ENCODE measurements at regions not wholly inside any gene's neighbourhood (a gene's known extent, or its start where the extent isn't known, plus 50 kb on each side); places are given as distances from the start of the nearest gene placed in this dataset.

DNA sequence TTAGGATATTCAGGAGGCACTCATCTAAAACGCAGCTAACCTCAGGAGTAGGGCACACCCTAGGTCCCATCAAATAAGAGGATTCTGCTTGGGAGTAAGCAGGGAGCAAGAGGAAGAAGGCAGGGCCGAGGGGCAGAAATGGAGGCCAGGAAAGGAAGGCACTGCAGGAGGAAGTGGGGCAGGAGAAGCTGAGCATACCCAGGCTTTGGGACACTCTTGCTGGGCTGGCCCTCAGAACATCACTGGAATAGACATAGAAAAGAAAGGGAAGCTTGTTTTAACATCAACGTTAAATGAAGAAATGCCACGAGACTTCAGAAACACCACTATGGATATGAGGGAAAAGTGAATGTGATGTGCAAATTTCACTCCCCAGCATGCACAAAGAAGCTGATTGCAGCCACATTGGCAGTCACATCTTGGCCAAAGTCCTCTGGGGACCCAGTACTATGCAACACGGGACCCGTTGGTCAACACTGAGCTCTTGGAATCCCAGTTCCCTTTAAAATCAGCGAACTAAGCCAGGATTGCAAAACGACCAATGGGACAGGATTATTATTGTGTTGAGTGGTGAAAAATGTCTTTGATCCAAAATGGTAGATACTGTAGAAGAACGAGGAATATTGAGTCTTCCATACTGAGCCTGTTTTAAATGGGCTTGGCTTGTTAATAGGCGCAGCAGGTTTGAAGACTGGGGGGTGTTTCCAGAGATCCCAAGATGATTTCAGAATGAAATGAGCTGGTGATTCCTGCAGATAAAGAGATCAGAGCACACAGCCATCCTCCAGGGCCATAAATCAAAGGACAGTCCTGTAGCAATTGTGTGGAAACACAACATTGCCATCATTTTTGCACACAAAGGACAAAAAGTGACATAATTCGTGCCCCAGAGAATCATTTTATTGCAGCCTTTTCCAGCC is 152.4 kb downstream of the TOMM20 start:
- FAIRE-seq (no peak), DNase-seq (ENCODE audit: insufficient read length, low spot score) (no peak)

DNA sequence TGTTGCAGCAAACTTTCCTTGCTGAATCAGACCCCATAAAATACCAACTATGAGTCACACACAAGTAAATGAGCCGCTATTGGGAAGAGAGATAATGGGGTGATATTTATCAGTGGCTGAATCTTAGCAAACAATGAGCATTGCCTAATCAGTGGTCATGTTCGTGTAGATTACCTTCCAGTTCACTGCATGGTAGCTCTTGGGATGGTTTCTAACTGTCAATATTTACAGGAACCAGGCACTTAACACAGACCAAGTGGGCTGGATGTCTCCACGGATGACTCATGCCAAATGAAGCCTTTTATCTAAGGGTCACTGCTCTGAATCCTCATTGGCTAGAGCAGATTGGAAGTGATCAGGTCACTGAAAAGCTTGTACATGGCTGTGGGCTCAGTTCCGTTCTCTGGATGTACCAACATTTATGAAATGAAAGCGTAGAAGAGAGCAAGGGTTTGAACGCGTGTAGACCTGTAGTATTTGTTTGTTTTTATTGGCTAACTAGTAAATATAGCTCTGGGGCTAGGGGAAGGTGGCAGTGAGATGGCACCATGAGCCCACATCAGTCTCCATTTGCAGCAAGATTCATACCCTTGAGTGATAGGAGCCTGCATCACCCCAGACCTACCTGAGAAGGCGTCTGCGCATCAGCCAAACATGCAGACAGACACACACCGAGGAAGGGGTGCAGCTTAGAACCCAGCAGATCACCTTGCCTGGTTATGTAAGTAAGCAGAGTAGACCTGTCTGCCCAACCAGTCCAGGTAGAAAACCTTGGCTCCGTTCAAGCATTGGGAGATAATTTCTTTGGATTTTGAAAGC is 153.3 kb downstream of the TOMM20 start:
- no peak for DNase-seq (ENCODE audit: insufficient read length, low spot score)
- FAIRE-seq: no peak

DNA sequence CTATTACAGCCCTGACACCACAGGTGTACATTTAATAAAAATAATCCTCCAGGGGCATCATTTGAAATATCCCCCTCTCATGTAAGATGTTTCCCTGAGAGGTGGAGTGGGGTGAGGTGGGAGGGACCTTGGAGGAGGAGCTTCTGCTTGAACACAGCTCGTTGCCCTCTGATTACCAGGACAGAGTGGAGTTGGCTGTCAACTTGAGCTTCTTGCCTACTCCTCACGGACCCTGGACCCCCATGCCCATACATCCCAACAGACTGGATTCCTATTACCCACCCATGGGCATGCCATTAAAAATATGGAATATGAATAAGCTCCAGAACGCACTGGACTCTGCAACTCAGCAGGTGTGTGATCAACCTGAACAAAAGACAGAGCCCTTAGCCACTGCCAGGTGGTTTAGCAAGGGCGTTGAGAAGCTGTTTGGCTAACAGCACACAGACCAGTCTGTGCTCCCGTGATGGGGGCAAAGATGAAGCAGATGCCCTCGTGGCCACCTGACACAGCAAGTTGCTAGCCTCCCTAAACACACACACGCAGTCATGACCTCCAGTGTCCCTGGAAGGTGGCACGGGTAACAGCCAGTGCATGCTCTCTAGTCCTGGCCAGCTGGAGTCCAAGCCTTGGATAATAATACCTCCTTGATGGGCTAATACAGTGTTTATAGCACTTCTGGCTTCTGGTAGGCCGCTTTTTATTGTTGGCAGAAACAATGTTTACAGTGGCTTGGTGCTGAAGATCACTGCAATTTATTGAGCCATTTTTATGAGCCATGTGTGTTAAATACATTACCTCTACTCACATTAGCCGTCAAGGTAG is 155.0 kb downstream of the TOMM20 start:
- DNase-seq (ENCODE audit: insufficient read length, low spot score): no peak
- no peak for FAIRE-seq

DNA sequence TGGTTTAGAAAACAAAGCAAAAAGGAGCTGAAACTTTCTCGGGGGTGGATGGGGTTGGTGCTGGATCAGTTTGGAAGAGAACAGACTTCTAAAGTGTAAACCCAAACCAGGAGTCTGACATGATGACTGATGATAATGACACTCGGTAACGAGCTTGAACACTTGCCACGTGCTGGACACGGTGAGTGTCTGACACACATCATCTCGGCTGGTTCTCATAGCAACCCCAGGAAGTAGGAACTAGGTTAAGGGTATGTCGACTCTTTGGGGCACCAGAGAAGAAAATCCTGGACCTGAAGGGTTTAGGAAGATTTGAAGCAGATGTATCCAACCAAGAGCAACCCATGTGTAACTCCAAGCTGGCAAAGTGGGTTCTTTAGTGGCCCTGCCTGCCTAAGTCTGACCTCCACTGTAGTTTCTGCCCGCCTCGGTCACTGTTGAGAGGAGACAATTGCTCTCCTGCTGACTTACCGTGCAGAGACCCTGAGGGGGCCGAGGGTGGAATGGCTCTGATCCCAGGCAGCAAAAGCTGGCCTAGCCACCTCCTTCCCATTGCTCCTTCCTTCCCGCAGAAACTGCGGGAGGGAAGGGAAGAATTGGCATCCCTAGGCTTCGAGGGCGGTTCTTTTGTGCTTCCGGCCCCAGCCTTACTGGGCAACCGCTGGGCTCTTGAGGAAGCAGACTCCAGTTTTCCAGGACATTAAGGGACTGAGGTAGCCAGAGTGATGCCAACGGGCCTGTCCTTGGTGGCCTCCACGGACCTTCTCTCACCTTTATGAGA is 156.0 kb downstream of the TOMM20 start:
- FAIRE-seq: peak; percentile 82

DNA sequence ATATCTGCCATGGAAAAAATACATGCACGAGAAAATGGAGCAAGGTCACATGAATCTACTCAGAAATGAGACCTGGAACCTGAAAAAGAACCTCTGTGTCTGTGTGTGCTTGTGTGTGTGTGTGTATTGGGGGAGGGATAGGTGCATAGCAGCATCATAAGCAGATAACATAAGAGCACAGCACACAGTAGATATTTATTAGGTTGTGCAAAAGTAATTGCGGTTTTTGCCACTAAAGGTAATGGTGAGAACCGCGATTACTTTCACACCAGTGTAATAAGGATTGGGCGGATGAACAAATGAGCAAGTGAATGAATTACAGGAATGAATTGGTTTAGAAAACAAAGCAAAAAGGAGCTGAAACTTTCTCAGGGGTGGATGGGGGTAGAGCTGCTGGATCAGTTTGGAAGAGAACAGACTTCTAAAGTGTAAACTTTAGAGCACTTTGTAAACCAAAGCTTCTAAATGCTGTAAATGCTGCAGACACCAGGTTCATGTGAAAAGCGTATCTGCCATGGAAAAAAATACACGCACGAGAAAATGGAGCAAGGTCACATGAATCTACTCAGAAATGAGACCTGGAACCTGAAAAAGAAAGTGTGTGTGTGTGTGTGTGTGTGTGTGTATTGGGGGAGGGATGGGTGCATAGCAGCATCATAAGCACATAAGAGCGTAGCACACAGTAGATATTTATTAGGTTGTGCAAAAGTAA is 156.9 kb downstream of the TOMM20 start:
- FAIRE-seq: peak; percentile 47
- no peak for DNase-seq (ENCODE audit: insufficient read length, low spot score)

More for the DNA sequence above, 156.0 kb downstream of the TOMM20 start:
- DNase-seq (ENCODE audit: insufficient read length, low spot score): no peak

DNA sequence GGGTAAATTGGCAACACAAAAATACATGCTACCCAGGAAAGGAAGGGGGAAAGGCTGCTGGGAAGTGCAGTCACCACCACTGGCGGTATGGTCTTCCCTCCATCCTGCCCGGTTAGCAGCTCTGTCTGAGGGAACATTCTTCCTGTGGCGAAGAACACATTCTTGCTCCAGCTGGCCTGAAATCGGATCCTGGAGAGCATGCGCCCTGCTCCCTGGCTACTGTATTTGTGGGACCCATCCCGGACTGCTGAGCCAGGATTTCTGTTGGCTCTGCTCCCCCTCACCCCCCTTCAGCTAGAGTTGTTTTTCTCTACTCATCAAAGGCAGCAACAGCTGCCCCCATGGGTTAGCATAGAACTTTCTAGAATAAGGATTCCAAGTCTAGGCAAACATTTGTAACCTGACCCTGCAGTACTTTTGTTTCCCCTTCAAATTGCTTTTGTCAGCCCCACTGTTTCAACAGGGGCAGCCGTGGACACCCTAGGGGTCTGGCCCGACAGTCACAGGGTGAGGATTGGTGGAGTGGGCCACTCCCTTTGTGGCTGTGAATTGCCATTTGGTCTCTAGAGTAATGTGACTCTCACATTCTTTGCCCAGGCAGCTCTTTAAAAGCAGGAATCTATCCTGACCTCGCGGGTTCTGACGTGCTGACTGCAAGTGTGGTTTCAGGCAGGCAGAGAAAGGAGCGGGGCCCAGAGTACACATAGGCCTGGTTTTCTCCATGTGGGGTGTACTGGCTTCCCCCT is 157.7 kb downstream of the TOMM20 start:
- FAIRE-seq: no peak

DNA sequence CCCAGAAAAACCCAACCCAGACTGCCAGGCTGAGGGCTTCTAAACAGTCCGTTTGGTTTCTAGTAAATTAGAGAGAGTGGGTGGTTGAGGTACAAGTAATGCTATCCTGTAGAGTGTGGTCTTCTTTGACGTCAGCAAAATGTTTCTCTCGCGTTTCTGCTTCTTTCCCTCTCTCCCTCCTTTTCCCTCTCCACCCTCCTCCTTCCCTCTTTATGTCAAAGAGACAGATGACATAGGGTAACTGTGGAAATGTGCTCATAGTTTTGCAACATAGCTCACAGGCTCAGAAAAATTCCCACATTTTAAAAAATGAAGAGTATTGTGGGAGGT is 158.3 kb downstream of the TOMM20 start:
- FAIRE-seq: no peak
- no peak for DNase-seq (ENCODE audit: insufficient read length, low spot score)

More for the DNA sequence above, 157.7 kb downstream of the TOMM20 start:
- no peak for DNase-seq (ENCODE audit: insufficient read length, low spot score)

DNA sequence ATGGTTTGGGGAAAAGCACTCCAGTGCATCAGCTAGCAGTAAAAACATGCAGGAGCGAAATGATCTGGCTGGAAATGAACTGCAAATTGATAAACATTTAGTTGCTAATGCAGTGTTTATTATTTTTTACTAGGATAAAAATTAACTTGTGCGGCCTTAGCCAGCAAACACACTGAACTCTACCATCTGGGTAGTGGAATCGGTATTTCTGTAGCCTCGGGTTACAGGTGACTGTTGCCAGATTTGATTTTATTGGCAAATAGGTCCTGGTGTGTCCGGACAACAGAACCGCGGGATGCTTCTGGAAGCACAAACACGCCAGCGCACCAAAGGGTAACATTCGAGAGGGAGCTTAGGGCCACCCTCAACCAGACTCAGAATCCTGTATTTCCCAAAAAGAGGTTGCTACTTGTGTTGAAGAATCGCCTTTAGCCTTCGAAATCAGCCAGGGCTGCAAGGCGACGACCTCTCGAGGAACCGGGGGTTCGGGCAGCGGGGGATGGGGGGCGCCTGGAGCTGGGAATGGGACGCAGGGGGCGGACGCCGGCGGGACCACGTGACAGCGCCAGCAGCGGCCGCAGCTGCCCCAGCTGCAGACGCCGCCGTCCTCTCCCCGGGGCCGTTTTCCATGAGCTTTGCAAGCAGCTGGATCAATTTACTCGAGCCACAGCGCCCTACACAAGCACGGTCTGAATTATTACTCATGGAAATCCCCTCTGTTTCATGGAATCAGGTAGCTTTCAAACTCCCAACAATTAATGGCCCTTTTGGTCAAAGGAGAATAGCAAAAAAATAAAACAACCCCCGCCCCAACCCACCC is 158.8 kb downstream of the TOMM20 start:
- DNase-seq (ENCODE audit: insufficient read length, low spot score) (no peak), FAIRE-seq (no peak)

DNA sequence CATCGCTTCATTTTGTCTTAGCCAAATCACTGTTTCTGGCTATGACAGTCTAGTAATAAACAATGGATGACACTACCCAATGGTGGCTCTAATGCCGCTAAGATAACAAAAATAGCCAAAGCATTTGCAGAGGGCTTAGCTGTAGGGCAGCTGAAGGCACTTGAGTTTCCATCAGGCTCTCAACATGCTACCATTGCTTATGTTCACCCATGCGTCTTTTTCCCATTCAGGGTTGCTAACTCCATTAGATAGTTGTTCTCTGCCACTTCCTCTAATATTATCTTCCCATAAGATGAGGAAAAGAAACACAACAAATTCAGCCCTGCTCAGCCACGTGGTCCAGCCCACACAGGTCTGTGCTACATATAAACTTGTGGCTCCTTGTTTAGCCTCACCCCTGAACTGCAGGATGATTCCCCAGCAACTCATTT is 159.6 kb downstream of the TOMM20 start:
- FAIRE-seq (no peak), DNase-seq (ENCODE audit: insufficient read length, low spot score) (no peak)

DNA sequence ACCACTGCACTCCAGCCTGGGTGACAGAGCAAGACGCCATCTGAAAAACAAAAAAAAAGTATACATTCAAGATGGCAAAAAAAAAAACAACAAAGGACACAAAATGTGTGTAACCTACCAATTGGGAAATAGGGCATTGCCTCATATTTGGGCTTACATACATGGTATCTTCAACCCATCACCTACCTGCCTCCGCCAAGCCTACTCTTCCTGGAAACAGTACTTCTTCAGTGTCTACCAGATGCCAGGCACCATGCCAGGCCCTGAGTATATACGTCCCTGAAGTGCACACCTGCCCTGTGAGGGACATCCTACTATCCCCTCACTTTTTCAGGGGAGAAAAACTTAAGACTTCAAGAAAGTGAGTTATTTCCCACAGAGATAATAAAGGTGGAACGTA is 160.2 kb downstream of the TOMM20 start:
- DNase-seq (ENCODE audit: insufficient read length, low spot score) (no peak), FAIRE-seq (no peak)

DNA sequence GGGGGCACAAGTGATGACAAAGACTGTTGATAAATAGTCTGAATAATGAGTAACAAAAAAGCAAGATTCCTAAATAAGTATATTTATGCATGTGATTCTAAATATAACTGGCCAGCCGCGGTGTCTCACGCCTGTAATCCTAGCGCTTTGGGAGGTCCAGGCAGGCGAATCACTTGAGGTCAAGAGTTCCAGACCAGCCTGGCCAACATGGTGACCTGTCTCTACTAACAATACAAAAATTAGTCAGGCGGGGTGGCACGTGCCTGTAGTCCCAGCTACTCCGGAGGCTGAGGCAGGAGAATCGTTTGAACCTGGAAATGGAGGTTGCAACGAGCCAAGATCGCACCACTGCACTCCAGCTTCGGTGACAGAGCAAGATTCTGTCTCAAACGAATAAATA is 161.5 kb downstream of the TOMM20 start:
- DNase-seq (ENCODE audit: insufficient read length, low spot score) (no peak), FAIRE-seq (no peak)

DNA sequence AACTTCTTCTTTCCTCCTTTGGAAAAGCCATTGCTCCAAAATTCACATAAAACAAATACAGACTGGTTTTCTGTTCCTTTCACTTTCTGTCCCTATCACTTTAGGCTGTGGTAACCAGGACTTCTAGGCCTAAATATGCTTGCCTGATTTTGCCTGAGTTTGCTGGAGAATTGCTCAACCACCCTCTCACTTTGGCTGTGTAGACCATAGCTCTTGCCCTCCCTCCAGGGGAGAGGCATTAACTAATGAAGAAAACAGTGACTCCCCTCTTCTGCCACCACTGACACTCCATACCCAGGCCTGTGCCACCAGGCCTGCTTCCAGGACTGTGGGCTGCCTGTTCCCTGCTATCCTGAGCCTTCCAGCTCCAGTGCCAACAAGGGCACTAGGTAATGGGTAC is 163.5 kb downstream of the TOMM20 start:
- no peak for FAIRE-seq

DNA sequence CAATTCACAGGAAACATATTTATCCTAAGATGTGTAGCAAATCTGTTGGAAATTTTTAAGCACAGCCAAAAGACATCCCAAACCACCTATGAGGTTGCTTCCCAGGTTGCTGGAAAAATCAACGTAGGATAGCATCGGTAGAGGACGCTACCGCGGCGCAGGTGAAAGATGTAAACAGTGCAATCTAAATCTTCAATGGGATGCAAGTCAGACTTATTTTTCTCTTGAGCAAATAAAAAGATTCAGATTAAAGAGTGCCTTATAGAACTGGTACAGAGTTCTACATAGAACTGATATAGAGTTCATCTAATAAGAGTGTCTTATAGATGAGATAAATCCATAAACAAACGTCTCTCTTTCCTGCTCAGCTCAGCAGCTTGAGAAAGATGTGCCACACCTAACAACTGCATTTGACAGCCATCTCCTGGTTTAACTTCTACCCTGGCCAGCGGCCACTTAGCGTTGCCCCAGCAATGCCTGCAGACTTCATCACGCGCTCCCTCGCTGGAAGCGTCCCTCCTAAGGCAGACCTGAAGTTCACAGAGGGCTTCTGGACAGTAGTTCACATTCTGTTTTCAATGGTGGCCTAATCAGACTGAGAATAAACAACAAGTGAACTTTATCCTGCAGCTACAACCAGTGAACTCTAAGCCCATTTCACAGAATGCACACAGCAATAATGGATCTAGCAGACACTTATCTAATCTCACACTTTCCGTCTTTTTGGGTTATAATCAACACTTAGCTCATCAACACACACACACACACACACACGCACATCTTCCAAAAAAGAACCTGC is 164.5 kb downstream of the TOMM20 start:
- DNase-seq (ENCODE audit: insufficient read length, low spot score) (no peak), FAIRE-seq (no peak)

More for the DNA sequence above, 163.5 kb downstream of the TOMM20 start:
- DNase-seq (ENCODE audit: insufficient read length, low spot score): no peak

DNA sequence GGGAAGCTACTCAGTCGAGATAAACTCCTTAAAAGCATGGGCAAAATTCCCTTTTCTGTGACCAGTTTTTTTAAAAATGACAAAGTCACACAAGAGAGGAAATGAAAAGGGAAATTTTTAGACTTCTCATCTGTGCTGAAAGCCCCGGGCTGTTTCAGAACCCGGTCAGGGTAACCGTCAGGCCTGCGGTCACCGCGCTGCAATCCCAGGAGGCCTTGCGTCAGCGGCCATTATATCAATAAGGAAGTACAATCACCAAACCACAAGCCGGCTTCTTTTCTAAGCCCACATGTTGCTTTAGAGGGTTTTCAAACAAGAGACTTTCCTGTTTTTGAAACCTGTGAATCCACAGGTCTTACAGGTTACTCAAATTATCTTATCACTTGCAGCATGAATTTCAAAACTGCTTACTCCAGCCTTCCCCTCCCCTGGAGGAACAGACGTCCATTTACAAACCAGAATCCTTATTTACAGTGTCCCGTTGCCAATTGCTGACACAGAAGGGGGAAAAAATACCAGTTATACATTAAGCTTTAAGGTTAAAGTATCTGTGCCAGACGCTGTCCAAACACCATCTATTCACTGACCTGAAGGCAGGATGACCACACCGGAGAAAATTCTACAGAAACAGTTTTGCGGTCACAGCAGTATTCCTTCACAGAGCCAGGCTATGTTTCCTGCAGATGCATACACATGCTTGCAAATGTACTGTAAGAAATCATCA is 165.3 kb downstream of the TOMM20 start:
- peak; percentile 69 for DNase-seq (ENCODE audit: insufficient read length, low spot score)

DNA sequence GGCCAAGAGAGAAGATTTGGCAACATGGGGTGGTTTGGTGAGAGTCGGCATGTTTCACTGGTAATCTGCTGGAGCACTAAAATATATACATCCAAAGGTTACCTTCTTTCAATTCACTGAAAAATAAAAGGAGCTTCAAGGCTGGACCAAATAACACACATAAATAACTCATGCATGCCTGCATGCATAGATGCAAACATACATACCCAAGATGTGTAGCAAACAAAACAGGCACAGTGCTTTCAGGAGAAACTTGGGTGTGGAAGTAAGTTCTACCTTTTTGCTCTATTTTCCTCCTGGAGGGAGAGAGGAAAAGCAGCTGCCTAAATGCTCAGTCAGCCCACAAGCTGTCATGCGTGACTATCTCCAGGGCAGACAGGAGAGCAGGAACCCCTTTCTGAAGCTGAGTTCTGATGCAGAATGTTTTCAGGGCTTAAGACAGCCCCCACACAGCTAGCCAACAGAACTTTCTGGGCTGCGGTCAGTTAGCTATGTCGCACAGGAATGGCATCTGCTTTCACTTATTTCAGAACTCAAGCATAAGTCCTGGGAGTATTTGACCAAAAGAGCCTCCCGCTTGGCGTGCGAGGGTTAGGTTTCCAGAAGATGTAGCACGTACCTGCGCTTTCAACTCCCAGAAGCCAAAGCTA is 166.2 kb downstream of the TOMM20 start:
- DNase-seq (ENCODE audit: insufficient read length, low spot score) (no peak), FAIRE-seq (peak; percentile 76)

More for the DNA sequence above, 165.3 kb downstream of the TOMM20 start:
- peak; percentile 84 for FAIRE-seq
